ENCODE measurements at regions not wholly inside any gene's neighbourhood (a gene's known extent, or its start where the extent isn't known, plus 50 kb on each side); places are given as distances from the start of the nearest gene placed in this dataset.

DNA sequence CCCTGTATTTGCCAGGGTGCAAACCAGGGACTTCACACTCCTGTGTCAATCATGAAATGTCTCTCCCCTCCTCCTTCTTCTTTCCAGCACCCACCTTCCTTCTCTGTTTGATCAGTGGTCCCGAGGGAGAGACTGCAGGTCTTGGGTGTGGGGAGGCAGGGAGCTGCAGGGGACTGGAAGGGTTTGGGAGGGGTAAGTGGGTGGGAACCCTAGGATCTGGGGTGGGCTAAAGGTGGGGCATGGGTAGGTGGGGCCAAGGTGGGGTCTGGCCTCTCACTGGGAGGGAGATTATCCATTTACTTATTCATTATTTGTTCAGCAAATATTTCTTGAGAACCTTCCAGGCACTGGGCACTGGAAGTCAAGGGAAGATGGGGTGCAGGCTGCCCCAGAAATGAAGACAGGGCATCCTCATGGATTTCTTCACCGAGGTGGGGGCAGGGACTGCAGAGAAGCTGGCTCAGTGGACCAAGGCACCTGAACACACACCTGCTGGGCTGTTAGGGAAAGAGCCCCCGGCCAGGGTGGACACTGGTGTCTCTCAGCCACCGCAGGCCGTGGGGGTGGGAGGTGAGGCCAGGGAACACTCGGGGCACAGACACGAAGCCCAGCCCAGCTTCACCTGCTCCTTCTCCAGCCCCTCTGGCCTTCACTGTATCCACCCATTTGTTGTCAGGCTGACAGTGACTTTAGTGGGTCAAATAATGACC lies 193.9 kb upstream of the C1orf174 start:
- no peak overlapping the region for H3K4me3 ChIP-seq (ENCODE audit: low read depth, low read length)
- TF ChIP-seq, protein P1, sequence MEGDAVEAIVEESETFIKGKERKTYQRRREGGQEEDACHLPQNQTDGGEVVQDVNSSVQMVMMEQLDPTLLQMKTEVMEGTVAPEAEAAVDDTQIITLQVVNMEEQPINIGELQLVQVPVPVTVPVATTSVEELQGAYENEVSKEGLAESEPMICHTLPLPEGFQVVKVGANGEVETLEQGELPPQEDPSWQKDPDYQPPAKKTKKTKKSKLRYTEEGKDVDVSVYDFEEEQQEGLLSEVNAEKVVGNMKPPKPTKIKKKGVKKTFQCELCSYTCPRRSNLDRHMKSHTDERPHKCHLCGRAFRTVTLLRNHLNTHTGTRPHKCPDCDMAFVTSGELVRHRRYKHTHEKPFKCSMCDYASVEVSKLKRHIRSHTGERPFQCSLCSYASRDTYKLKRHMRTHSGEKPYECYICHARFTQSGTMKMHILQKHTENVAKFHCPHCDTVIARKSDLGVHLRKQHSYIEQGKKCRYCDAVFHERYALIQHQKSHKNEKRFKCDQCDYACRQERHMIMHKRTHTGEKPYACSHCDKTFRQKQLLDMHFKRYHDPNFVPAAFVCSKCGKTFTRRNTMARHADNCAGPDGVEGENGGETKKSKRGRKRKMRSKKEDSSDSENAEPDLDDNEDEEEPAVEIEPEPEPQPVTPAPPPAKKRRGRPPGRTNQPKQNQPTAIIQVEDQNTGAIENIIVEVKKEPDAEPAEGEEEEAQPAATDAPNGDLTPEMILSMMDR (IDR thresholded peaks at IDR 0.05; ENCODE audit: borderline replicate concordance, insufficient read depth, low read depth, low read length): no peak

DNA sequence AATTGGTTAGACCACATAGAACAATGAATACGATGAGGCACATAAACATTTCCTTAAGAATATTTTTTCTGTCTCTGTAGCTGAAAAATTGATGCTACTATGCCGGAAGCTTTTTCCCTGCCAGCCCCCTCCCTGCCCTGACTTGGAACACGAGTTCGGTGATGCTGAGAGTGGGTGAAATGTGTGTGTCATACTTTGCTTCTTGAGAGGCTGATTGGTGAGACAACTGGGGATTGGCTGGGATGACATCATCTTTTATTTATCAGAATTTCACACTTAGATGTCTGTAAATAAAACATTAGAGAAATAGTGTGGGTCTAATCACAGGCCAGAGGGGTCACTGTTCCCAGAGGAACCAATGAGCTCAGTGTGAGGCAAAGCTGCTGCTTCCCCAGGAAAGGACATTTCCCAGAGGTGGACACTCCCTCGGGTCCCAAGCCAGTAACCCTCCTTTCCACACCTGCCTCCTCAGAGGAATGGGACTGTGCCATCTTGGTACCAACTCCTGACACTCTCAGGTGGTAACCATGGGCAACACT lies 195.4 kb upstream of the C1orf174 start:
- H3K4me3 ChIP-seq (ENCODE audit: low read depth, low read length): no peak overlapping the region
- TF ChIP-seq, protein P1 (IDR thresholded peaks at IDR 0.05; ENCODE audit: borderline replicate concordance, insufficient read depth, low read depth, low read length): no peak

DNA sequence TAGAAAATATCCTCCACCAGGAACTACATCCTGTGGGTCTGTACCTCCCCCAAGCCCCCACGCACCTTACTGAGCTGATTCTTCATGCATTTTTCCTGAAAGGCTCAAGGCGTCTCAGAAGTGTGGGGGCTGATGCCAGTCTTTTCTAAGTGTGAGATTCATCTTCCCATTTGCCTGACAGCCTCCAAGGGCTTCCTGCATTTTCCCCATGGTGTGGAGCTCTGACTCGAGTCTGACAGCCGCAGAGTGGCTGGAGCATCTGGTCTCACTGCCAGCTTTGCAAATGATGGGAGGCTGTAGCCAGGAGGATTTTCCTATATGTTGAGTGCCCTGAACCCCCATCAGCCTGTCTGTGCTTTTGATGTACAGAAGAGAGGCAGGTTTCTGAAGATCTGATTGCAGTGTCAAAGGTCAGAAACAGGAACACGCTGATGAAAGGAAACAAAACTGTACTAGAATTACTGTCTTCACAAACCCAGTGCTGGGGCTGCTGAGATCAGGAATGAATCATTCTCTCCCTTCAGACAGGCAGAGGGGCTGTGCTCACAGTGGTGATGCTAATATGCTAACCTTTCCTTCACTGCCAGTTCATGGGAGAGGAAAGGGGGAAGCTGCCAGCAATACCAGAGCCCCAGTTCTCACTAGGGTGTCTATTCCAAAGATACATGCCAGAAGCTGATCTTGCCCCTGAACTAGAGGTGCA lies 201.5 kb upstream of the C1orf174 start:
- TF ChIP-seq, protein P1 (IDR thresholded peaks at IDR 0.05; ENCODE audit: borderline replicate concordance, insufficient read depth, low read depth, low read length): no peak

DNA sequence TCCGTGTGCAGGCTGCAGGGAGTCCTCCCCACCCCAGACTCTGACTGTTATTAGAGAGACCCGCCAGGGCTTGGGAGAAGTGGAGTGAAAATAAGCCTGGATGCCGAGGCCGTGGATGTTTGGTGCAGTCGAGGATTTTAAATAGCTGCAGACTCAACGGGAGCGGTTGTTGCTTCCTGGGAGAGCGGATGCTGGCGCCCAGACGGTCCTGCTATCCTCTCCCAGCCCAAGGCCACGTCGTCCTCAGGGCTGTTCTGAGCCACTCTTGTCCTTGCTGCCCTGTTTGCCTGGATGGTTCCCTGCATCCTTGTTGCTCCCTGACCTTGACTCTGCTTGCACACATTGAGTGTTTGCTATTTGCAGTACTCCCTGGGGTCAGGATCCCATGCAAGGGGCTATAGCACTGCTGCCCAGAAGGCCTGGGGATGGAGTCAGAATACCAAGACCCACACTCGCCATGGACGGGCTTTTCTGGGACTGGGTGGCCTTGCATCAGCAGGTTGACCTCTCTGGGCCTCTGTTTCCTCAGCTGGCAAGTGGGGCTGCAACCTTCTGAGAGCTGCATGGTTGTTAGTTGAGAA lies 205.3 kb upstream of the C1orf174 start:
- H3K4me3 ChIP-seq (ENCODE audit: low read depth, low read length): no peak overlapping the region
- TF ChIP-seq, protein P1 (IDR thresholded peaks at IDR 0.05; ENCODE audit: borderline replicate concordance, insufficient read depth, low read depth, low read length): no peak

More for the DNA sequence above, 201.5 kb upstream of the C1orf174 start:
- no peak overlapping the region for H3K4me3 ChIP-seq (ENCODE audit: low read depth, low read length)

DNA sequence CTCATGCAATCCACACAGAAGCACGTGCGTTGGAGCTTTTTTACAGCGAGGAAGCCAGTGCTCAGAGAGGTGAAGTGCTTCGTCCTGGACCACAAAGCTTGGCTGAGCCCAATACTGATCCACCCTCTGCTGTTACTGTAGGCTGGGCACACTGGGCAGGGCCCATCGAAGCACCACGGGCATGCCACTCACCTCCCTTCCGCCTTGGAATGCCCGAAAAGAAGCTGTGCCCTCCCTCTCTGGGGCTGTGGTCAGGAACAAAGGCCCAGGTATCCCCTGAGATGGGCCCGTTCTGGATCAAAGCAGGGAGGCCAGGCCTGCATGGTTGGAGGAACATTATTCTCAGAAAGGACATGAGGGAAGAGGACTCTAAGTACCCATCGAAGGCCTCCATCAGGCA lies 206.7 kb upstream of the C1orf174 start:
- TF ChIP-seq, protein P1 (IDR thresholded peaks at IDR 0.05; ENCODE audit: borderline replicate concordance, insufficient read depth, low read depth, low read length): no peak

DNA sequence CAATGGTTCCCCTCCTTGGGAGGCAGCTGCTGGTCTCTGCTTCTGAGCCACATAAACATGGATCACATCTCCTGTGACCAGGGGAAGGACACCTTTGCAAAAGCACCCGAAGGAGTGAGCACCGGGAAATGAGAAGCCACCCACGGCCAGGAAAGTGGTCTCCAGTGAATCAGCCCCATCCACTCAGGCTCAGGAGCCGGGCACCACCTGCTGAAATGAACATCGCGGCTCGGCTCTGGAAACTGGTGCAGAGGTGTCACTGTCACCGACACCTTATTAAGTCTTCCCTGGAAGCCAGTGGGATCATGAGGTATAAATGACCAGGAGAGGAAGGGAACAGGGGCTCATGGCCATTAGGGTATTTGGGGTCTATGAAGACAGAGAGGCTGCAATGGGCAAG lies 207.2 kb upstream of the C1orf174 start:
- TF ChIP-seq, protein P1 (IDR thresholded peaks at IDR 0.05; ENCODE audit: borderline replicate concordance, insufficient read depth, low read depth, low read length): no peak

More for the DNA sequence above, 206.7 kb upstream of the C1orf174 start:
- H3K4me3 ChIP-seq (ENCODE audit: low read depth, low read length): no peak overlapping the region

More for the DNA sequence above, 207.2 kb upstream of the C1orf174 start:
- H3K4me3 ChIP-seq (ENCODE audit: low read depth, low read length): no peak overlapping the region
